Activated CD4-positive, alpha-beta T cell treated with anti-CD3 and anti-CD28 coated beads, Interleukin-2, Interleukin-4, amounts not matched to agents 100 ng/mL and 50 ng/mL, durations not matched to agents 16 hours and 8 hours (primary cell): ENCODE measurements at regions not wholly inside any gene's neighbourhood (a gene's known extent, or its start where the extent isn't known, plus 50 kb on each side); places are given as distances from the start of the nearest gene placed in this dataset.

Experiments
- DNase-seq: peaks from one replicate; pipeline ENCODE4 v3.0.0-alpha.2; 2020; ENCODE audit warnings: low spot score

- DNase-seq = no peak
Measured at GRCh38 chr10:128967980-128968756, 498.9 kb upstream of the MGMT start.

DNA sequence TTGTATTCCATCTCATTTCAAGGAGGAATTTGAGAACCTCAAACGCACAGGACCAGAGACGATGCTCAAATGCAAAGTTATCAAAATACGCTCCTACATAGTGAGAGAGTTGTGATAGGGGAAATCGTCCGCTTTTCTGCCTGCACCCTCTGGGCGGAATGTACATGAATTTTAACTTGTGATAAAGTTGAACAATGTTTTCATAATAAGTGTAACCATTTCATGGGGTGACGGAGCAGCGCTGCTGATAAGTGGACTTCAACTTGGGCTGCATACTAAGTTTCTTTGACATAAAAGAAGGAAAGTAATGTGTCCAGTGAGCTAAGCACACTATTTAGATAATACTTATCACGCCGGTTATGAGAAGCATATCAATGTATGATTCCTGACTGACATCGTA lies 497.5 kb upstream of the MGMT start:
- no peak for DNase-seq

- DNase-seq = no peak
Measured at GRCh38 chr10:128971374-128972035, 495.5 kb upstream of the MGMT start.

GRCh38 chr10:128972036-128972405 lies 495.0 kb upstream of the MGMT start:
- no peak for DNase-seq

DNA sequence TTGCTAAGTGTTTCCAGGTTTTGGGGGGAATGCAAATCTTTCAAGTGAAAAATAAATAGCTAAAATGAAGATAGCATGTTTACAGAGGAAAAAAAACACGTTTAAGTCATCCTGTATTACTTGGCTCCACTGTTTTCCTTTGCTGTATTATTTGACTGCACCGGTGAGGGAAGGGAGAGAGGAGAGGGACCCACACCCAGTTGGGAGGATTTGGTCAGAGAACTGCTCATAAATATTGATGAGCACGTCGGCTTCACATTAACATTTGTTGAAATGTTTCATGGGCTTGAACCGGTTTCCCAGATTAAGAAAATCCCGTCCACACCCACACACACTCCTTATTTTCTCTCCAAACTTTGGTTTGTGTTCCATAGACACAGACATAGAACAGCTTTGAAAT lies 493.8 kb upstream of the MGMT start:
- no peak for DNase-seq

DNA sequence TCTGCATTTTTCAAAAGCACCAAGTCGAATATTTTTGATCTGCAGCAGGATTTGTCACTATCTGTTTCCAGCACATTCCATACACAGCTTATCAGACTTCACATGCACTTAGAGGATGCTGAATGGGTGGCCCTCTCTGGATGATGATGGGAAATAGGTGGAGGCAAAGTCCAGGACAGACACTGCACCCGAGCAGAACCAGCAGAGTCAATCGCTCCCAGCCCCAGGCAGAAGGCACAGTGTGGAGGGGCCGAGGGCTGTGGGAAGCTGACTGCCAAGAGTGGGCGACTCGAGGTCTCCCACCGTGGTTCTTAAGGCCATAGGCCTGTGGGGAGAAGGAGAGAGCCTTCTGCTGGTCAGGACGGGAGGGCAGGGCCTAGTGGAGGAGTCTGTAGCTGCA lies 490.2 kb upstream of the MGMT start:
- no peak for DNase-seq

- no peak for DNase-seq
Measured at GRCh38 chr10:128978211-128978610, 488.8 kb upstream of the MGMT start.

GRCh38 chr10:128979405-128979804 lies 487.6 kb upstream of the MGMT start:
- no peak for DNase-seq

GRCh38 chr10:128981251-128981650 lies 485.8 kb upstream of the MGMT start:
- DNase-seq = no peak

GRCh38 chr10:128981881-128982615 lies 485.0 kb upstream of the MGMT start:
- DNase-seq = no peak

DNA sequence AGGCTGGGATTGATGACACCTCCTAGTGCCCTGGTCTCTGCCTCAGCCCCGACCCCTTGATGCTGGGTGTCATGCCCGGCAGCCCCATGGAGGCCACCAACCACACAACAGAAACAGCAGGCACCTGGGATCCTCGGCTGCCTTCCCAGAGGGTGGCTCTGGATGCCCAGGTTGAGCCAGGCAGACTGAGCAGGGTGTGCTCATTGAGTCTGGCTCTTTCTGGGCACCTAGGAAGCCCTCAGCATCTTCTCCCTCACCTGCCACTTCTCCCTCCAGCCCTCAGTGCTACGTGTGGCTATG lies 484.5 kb upstream of the MGMT start:
- DNase-seq = no peak

DNA sequence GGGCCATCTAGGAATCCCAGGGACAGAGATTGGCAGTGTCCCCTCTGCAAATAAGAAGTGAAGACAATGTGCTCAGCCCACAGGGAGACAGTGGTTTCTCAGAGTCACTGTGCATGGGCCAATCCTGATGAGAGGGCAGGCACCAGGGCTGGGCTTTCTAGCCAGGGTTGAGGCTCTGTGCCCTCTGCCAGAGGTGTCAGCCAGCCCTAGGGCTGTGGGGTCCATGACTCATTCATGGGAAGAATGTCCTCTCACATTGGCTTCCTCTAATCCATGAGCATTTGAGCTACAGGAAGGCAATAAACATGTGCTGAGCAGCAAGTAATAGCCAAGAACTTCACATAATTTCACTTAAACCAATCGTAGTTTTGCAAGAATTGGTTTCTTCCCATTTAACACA lies 482.0 kb upstream of the MGMT start:
- no peak for DNase-seq

DNA sequence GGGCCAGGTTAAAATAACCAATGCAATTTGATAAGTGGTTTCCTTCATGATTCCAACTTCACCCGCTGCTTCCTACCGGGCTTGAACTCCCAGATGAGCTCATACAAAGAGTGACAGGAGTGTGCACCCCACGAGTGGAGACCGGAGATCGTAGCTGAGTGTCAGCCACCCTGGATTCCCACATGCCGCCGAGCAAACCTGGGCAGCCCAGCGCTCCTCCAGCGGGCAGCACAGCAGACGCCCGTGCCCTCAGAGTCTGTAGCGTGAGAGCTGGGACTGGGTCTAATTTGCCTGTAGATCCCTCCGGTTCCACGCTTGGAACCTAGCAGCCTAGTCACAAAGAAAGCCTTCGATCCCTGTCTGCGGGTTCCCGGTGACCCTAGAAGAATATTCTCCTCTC lies 476.1 kb upstream of the MGMT start:
- DNase-seq = no peak

GRCh38 chr10:128992770-128993169 lies 474.3 kb upstream of the MGMT start:
- no peak for DNase-seq

GRCh38 chr10:128993443-128993842 lies 473.6 kb upstream of the MGMT start:
- DNase-seq = no peak

GRCh38 chr10:128993911-128994538 lies 473.0 kb upstream of the MGMT start:
- no peak for DNase-seq

GRCh38 chr10:128994598-128995143 lies 472.4 kb upstream of the MGMT start:
- no peak for DNase-seq

GRCh38 chr10:128995676-128996075 lies 471.4 kb upstream of the MGMT start:
- no peak for DNase-seq

DNA sequence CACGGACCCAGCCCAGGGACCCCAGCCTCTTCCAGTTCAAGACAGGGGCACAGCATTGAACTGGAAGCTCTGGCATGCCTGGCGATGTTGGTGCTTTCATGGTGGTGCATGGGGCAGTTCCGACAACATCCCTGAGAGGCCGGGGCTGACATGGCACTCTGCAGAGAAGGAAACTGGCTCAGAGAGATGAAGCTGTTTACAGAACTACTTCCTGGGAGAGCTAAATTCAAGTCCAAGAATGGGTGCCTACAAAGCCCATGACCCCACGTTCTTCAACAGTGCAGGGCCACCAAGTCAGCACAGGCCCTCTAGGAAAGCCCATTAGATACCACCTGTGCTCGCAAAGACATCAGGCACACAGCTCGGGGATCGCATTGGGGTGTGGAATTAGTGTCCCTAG lies 470.9 kb upstream of the MGMT start:
- no peak for DNase-seq

GRCh38 chr10:128998101-128998805 lies 468.8 kb upstream of the MGMT start:
- no peak for DNase-seq

GRCh38 chr10:129004398-129004797 lies 462.6 kb upstream of the MGMT start:
- no peak for DNase-seq

DNA sequence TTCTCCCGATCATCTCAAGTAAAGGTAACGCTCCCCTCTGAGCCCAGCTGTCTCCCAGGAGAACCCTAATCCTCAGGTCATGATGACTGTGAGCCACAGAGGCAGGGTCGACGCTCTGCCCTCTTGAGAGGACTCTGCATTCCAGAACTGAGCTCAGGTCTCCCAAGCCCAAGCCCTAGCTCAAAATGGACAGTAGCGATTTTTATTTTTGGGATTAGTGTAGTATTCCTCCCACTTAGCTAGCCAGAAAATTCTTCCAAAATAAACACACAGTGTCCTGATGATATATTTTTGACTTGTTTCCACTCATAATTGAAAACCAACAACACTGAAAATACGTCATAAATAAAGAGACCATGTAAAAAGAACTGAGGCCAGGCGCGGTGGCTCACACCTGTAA lies 462.0 kb upstream of the MGMT start:
- no peak for DNase-seq
